Stimulated activated naive CD8-positive, alpha-beta T cell treated with anti-CD3 and anti-CD28 coated beads, Interleukin-15, amount 100 ng/mL, for 72 hours (primary cell): ENCODE measurements at regions not wholly inside any gene's neighbourhood (a gene's known extent, or its start where the extent isn't known, plus 50 kb on each side); places are given as distances from the start of the nearest gene placed in this dataset.
"Not testable (repeated sequence)": the region's sequence is repeated elsewhere in the genome, so short reads cannot be mapped to it uniquely, and the experiment has no call there.

Experiments
- ATAC-seq: fragments of 150-1000 bp; cut with Tn5 transposase; 2 replicates; pipeline ENCODE4 v1.10.0; 2021; ENCODE audit warnings: mild to moderate bottlenecking, moderate library complexity
- DNase-seq, 2 donors: peaks; one replicate each; pipeline ENCODE4 v3.0.0; 2021 to 2022
- H3K27ac Mint-ChIP-seq, 2 donors: one replicate each; pipeline ENCODE4 v1.8.0; 2022; ENCODE audit warnings: mild to moderate bottlenecking in 2 of 2, mixed read lengths in 2 of 2, moderate library complexity in 2 of 2
- H3K27me3 Mint-ChIP-seq: one replicate; pipeline ENCODE4 v1.8.0; 2022; ENCODE audit warnings: mixed read lengths
- H3K4me1 Mint-ChIP-seq: one replicate; pipeline ENCODE4 v1.8.0; 2022; ENCODE audit warnings: mild to moderate bottlenecking, mixed read lengths
- H3K4me3 Mint-ChIP-seq, 2 donors: one replicate each; pipeline ENCODE4 v1.8.0; 2022; ENCODE audit warnings: mild to moderate bottlenecking in 2 of 2, mixed read lengths in 2 of 2, moderate library complexity in 1 of 2
- H3K9me3 Mint-ChIP-seq, 2 donors: one replicate each; pipeline ENCODE4 v1.8.0; 2022; ENCODE audit warnings: mixed read lengths in 2 of 2

GRCh38 chr10:47656732-47657131 lies 106.7 kb downstream of the SYT15B start:
- not testable (repeated sequence) for DNase-seq, H3K27me3 Mint-ChIP-seq

GRCh38 chr10:47654161-47654560 lies 109.2 kb downstream of the SYT15B start:
- H3K9me3 Mint-ChIP-seq, H3K27ac Mint-ChIP-seq, H3K27me3 Mint-ChIP-seq, H3K4me3 Mint-ChIP-seq, DNase-seq, H3K4me1 Mint-ChIP-seq, ATAC-seq: not testable (repeated sequence)

More at GRCh38 chr10:47656732-47657131, 106.7 kb downstream of the SYT15B start:
- not testable (repeated sequence) for H3K9me3 Mint-ChIP-seq, H3K4me1 Mint-ChIP-seq, ATAC-seq, H3K27ac Mint-ChIP-seq, H3K4me3 Mint-ChIP-seq

GRCh38 chr10:47648594-47648993 lies 114.8 kb downstream of the SYT15B start:
- H3K27ac Mint-ChIP-seq, ATAC-seq, H3K9me3 Mint-ChIP-seq, DNase-seq, H3K4me1 Mint-ChIP-seq, H3K4me3 Mint-ChIP-seq, H3K27me3 Mint-ChIP-seq: not testable (repeated sequence)

- H3K27ac Mint-ChIP-seq, DNase-seq, H3K9me3 Mint-ChIP-seq, H3K4me3 Mint-ChIP-seq, H3K4me1 Mint-ChIP-seq, ATAC-seq, H3K27me3 Mint-ChIP-seq: not testable (repeated sequence)
Observed at GRCh38 chr10:47647523-47648101, 115.8 kb downstream of the SYT15B start.

- not testable (repeated sequence) for H3K27me3 Mint-ChIP-seq, H3K9me3 Mint-ChIP-seq, H3K4me1 Mint-ChIP-seq, H3K27ac Mint-ChIP-seq, H3K4me3 Mint-ChIP-seq, ATAC-seq, DNase-seq
Observed at GRCh38 chr10:47646686-47647273, 116.6 kb downstream of the SYT15B start.

GRCh38 chr10:47626975-47627374 lies 103.5 kb upstream of the AGAP9 start:
- not testable (repeated sequence) for H3K4me3 Mint-ChIP-seq, ATAC-seq, H3K4me1 Mint-ChIP-seq, H3K27me3 Mint-ChIP-seq, H3K27ac Mint-ChIP-seq, DNase-seq, H3K9me3 Mint-ChIP-seq

GRCh38 chr10:47622719-47623118 lies 99.3 kb upstream of the AGAP9 start:
- H3K4me1 Mint-ChIP-seq, H3K4me3 Mint-ChIP-seq, ATAC-seq, DNase-seq, H3K27me3 Mint-ChIP-seq, H3K9me3 Mint-ChIP-seq, H3K27ac Mint-ChIP-seq: not testable (repeated sequence)

- H3K27ac Mint-ChIP-seq, H3K4me3 Mint-ChIP-seq, DNase-seq, H3K4me1 Mint-ChIP-seq, H3K27me3 Mint-ChIP-seq, H3K9me3 Mint-ChIP-seq, ATAC-seq: not testable (repeated sequence)
Observed at GRCh38 chr10:47619300-47620012, 96.0 kb upstream of the AGAP9 start.

GRCh38 chr10:47609311-47609710 lies 85.9 kb upstream of the AGAP9 start:
- H3K27me3 Mint-ChIP-seq, H3K27ac Mint-ChIP-seq, H3K9me3 Mint-ChIP-seq, H3K4me1 Mint-ChIP-seq, H3K4me3 Mint-ChIP-seq, DNase-seq, ATAC-seq: not testable (repeated sequence)

GRCh38 chr10:47605791-47606773 lies 82.6 kb upstream of the AGAP9 start:
- not testable (repeated sequence) for H3K4me1 Mint-ChIP-seq, H3K4me3 Mint-ChIP-seq, H3K27me3 Mint-ChIP-seq, H3K27ac Mint-ChIP-seq, H3K9me3 Mint-ChIP-seq, DNase-seq
- ATAC-seq, result peak; percentile 90

- not testable (repeated sequence) for H3K27me3 Mint-ChIP-seq, H3K4me3 Mint-ChIP-seq, H3K9me3 Mint-ChIP-seq, DNase-seq, ATAC-seq, H3K4me1 Mint-ChIP-seq, H3K27ac Mint-ChIP-seq
Observed at GRCh38 chr10:47600604-47601003, 77.2 kb upstream of the AGAP9 start.

GRCh38 chr10:47600127-47600526 lies 76.7 kb upstream of the AGAP9 start:
- not testable (repeated sequence) for H3K4me3 Mint-ChIP-seq, H3K9me3 Mint-ChIP-seq, DNase-seq, ATAC-seq, H3K27me3 Mint-ChIP-seq, H3K4me1 Mint-ChIP-seq, H3K27ac Mint-ChIP-seq

- not testable (repeated sequence) for H3K4me1 Mint-ChIP-seq
Observed at GRCh38 chr10:47599657-47600056, 76.2 kb upstream of the AGAP9 start.

GRCh38 chr10:47593805-47594204 lies 70.4 kb upstream of the AGAP9 start:
- not testable (repeated sequence) for H3K4me1 Mint-ChIP-seq, H3K27ac Mint-ChIP-seq, H3K4me3 Mint-ChIP-seq, H3K9me3 Mint-ChIP-seq, ATAC-seq, DNase-seq
- peaks cover 26% of the 10 kb centered on the region for H3K27me3 Mint-ChIP-seq

More at GRCh38 chr10:47599657-47600056, 76.2 kb upstream of the AGAP9 start:
- not testable (repeated sequence) for H3K27ac Mint-ChIP-seq, H3K27me3 Mint-ChIP-seq, DNase-seq, H3K9me3 Mint-ChIP-seq, ATAC-seq, H3K4me3 Mint-ChIP-seq

GRCh38 chr10:47593129-47593528 lies 69.7 kb upstream of the AGAP9 start:
- not testable (repeated sequence) for ATAC-seq, DNase-seq, H3K4me1 Mint-ChIP-seq, H3K27ac Mint-ChIP-seq, H3K4me3 Mint-ChIP-seq, H3K9me3 Mint-ChIP-seq
- H3K27me3 Mint-ChIP-seq, result peaks cover 26% of the 10 kb centered on the region
